CD14-positive monocyte (primary cell): ENCODE measurements at regions not wholly inside any gene's neighbourhood (a gene's known extent, or its start where the extent isn't known, plus 50 kb on each side); places are given as distances from the start of the nearest gene placed in this dataset.
"Not testable (repeated sequence)": the region's sequence is repeated elsewhere in the genome, so short reads cannot be mapped to it uniquely, and the experiment has no call there.

Source experiments
- DNase-seq, 3 donors: peaks; one replicate each; pipeline ENCODE4 v3.0.0-alpha.2; 2011 to 2022
- H2AFZ ChIP-seq: 2 replicates; pipeline ENCODE4 v1.6.0; 2012; ENCODE audit warnings: mild to moderate bottlenecking, low read depth, low read length, inconsistent platforms; ENCODE audit not compliant: insufficient read depth, poor library complexity, severe bottlenecking
- H3K27ac ChIP-seq, 2 donors: 1 replicate in 1 of 2; 2 replicates in 1 of 2; pipeline ENCODE4 v1.5.1; 2012 to 2013; ENCODE audit warnings: low read length in 2 of 2, control low read depth in 1 of 2, inconsistent platforms in 1 of 2, low read depth in 1 of 2, mild to moderate bottlenecking in 1 of 2
- H3K27me3 ChIP-seq, 2 donors: one replicate each; pipeline versions ENCODE4 v1.6.0 to v1.6.1; 2011 to 2013; ENCODE audit warnings: low read length in 2 of 2; ENCODE audit not compliant: control insufficient read depth in 2 of 2, insufficient read depth in 2 of 2
- H3K36me3 ChIP-seq, 2 donors: replicated peaks in 1 of 2; 1 replicate in 1 of 2; 2 replicates in 1 of 2; pipeline versions ENCODE4 v1.5.1 to v1.6.1; 2012 to 2013; ENCODE audit warnings: low read length in 2 of 2, control low read depth in 1 of 2, inconsistent platforms in 1 of 2, mild to moderate bottlenecking in 1 of 2; ENCODE audit not compliant: insufficient read depth in 2 of 2, control insufficient read depth in 1 of 2
- H3K4me1 ChIP-seq, 2 donors: 1 replicate in 1 of 2; 2 replicates in 1 of 2; pipeline versions ENCODE4 v1.5.1 to v1.6.1; 2012 to 2013; ENCODE audit warnings: low read length in 2 of 2, control low read depth in 1 of 2, inconsistent platforms in 1 of 2, mild to moderate bottlenecking in 1 of 2, moderate library complexity in 1 of 2; ENCODE audit not compliant: insufficient read depth in 2 of 2, control insufficient read depth in 1 of 2
- H3K4me2 ChIP-seq: replicated peaks from 2 replicates; pipeline ENCODE3; 2012; ENCODE audit warnings: low read length, moderate library complexity, mild to moderate bottlenecking; ENCODE audit not compliant: poor library complexity, severe bottlenecking; ENCODE audit errors: extremely low read depth
- H3K4me3 ChIP-seq, 3 experiments: fragments of 200-600 bp in 1 of 3; sonication (generic) in 1 of 3; replicated peaks in 1 of 3; 1 replicate in 2 of 3; 2 replicates in 1 of 3; pipeline ENCODE4 v1.5.1; 2011 to 2013; ENCODE audit warnings: low read length in 3 of 3, mild to moderate bottlenecking in 3 of 3, control low read depth in 2 of 3, low read depth in 2 of 3, inconsistent platforms in 1 of 3, moderate library complexity in 1 of 3
- H3K79me2 ChIP-seq: 2 replicates; pipeline ENCODE4 v1.6.0; 2012; ENCODE audit warnings: mild to moderate bottlenecking, control low read depth, inconsistent platforms, low read length, moderate library complexity; ENCODE audit not compliant: insufficient read depth
- H3K9ac ChIP-seq: 2 replicates; pipeline ENCODE4 v1.6.0; 2017; ENCODE audit warnings: low read length, mild to moderate bottlenecking; ENCODE audit not compliant: insufficient read depth, poor library complexity, severe bottlenecking
- H3K9me3 ChIP-seq, 2 donors: replicated peaks in 1 of 2; 1 replicate in 1 of 2; 2 replicates in 1 of 2; pipeline versions ENCODE4 v1.5.1 to v1.6.1; 2012 to 2013; ENCODE audit warnings: low read length in 2 of 2, control low read depth in 1 of 2; ENCODE audit not compliant: control insufficient read depth in 1 of 2, insufficient read depth in 1 of 2
- H4K20me1 ChIP-seq: 2 replicates; pipeline ENCODE4 v1.6.0; 2012; ENCODE audit warnings: mild to moderate bottlenecking, low read length, control low read depth, moderate library complexity; ENCODE audit not compliant: insufficient read depth
- H3K27ac Mint-ChIP-seq, 7 donors: one replicate each; pipeline ENCODE4 v1.8.0; 2020; ENCODE audit warnings: mild to moderate bottlenecking in 7 of 7, mixed read lengths in 7 of 7, moderate library complexity in 6 of 7, inconsistent platforms in 2 of 7
- H3K27me3 Mint-ChIP-seq, 3 donors: one replicate each; pipeline ENCODE4 v1.8.0; 2021 to 2022; ENCODE audit warnings: low read depth in 3 of 3, mild to moderate bottlenecking in 3 of 3, mixed read lengths in 3 of 3, moderate library complexity in 3 of 3, inconsistent platforms in 1 of 3
- H3K36me3 Mint-ChIP-seq, 2 donors: one replicate each; pipeline ENCODE4 v1.8.0; 2020; ENCODE audit warnings: mixed read lengths in 2 of 2, inconsistent platforms in 1 of 2, mild to moderate bottlenecking in 1 of 2
- H3K4me1 Mint-ChIP-seq: one replicate; pipeline ENCODE4 v1.8.0; 2020; ENCODE audit warnings: mild to moderate bottlenecking, mixed read lengths
- H3K4me3 Mint-ChIP-seq, 2 donors: one replicate each; pipeline ENCODE4 v1.8.0; 2020; ENCODE audit warnings: mild to moderate bottlenecking in 2 of 2, mixed read lengths in 2 of 2, moderate library complexity in 1 of 2
- H3K9me3 Mint-ChIP-seq, 7 donors: one replicate each; pipeline ENCODE4 v1.8.0; 2020 to 2022; ENCODE audit warnings: mixed read lengths in 7 of 7, mild to moderate bottlenecking in 6 of 7, moderate library complexity in 6 of 7, inconsistent platforms in 2 of 7
- CTCF ChIP-seq: fragments of 200-600 bp; IDR thresholded peaks from one replicate; pipeline ENCODE4 v1.8.0; 2022; ENCODE audit warnings: antibody characterized with exemption, mild to moderate bottlenecking
- WGBS: methylation state at CpG from one replicate; pipeline ENCODE4 v1.1.5; 2013; ENCODE audit warnings: missing lambda C conversion rate; ENCODE audit not compliant: insufficient coverage; 5-methylcytosine and 5-hydroxymethylcytosine counted together
- intact Hi-C, 2 donors: fragments of 100-400 bp; cut with micrococcal nuclease; formaldehyde crosslinking; loops; one replicate each; pipeline versions ENCODE4 v1.15.0 to v1.15.1; 2023

GRCh38 chr2:236834284-236834683 is 251.4 kb upstream of the COPS8 start:
- H3K4me1 Mint-ChIP-seq, result peaks cover 12% of the 10 kb centered on the region
- no CpG with 5 or more reads among the region's 1 CpG for WGBS
- no peak for DNase-seq
- Histone ChIP-seq H3K79me2 (no peaks in the 10 kb centered on the region), H3K4me3 (no peak overlapping the region), H3K9me3 (peaks cover 0 to 8% of the 10 kb centered on the region in 2 donors), H3K4me1 (peaks cover 0 to 4% of the 10 kb centered on the region in 2 donors), H4K20me1 (no peaks in the 10 kb centered on the region), H3K9ac (no peak overlapping the region), H3K27ac (no peak overlapping the region), H3K4me2 (no peak overlapping the region), H3K27me3 (peaks cover 7 to 8% of the 10 kb centered on the region in 2 donors), H3K36me3 (no peaks in the 10 kb centered on the region), H2AFZ (no peak overlapping the region)
- H3K4me3 Mint-ChIP-seq, result no peak overlapping the region
- TF ChIP-seq CTCF, result no peak
- no peak overlapping the region for H3K27ac Mint-ChIP-seq
- no peaks in the 10 kb centered on the region for H3K36me3 Mint-ChIP-seq
- peaks cover 0 to 8% (median 6%) of the 10 kb centered on the region in 7 donors for H3K9me3 Mint-ChIP-seq
- intact Hi-C loops, result no loop called here
- H3K27me3 Mint-ChIP-seq, result peaks cover 8 to 20% (median 18%) of the 10 kb centered on the region in 3 donors

- WGBS, result 67% methylated on average over 1 of the region's 2 CpGs
- no peak overlapping the region for H2AFZ ChIP-seq
- H3K4me1 Mint-ChIP-seq, result peaks cover 12% of the 10 kb centered on the region
- H4K20me1 ChIP-seq, result no peaks in the 10 kb centered on the region
- no peak for TF ChIP-seq CTCF
- peaks cover 0 to 8% (median 6%) of the 10 kb centered on the region in 7 donors for H3K9me3 Mint-ChIP-seq
- no peak overlapping the region for H3K27ac Mint-ChIP-seq
- H3K9me3 ChIP-seq, result peaks cover 0 to 8% of the 10 kb centered on the region in 2 donors
- no peak overlapping the region for H3K27ac ChIP-seq
- no peak for DNase-seq
- H3K4me2 ChIP-seq, result no peak overlapping the region
- H3K36me3 Mint-ChIP-seq, result no peaks in the 10 kb centered on the region
- peaks cover 8% of the 10 kb centered on the region in 2 donors for H3K27me3 ChIP-seq
- H3K4me3 Mint-ChIP-seq, result no peak overlapping the region
- intact Hi-C loops, result no loop called here
- no peaks in the 10 kb centered on the region for H3K79me2 ChIP-seq
- no peaks in the 10 kb centered on the region for H3K36me3 ChIP-seq
- H3K4me3 ChIP-seq, result no peak overlapping the region
- peaks cover 0 to 4% of the 10 kb centered on the region in 2 donors for H3K4me1 ChIP-seq
- peaks cover 8 to 17% (median 9%) of the 10 kb centered on the region in 3 donors for H3K27me3 Mint-ChIP-seq
- H3K9ac ChIP-seq, result no peak overlapping the region
Observed at GRCh38 chr2:236835307-236836024, 250.2 kb upstream of the COPS8 start.

GRCh38 chr2:236836028-236836427 is 249.7 kb upstream of the COPS8 start:
- peaks cover 11 to 16% (median 12%) of the 10 kb centered on the region in 3 donors for H3K27me3 Mint-ChIP-seq

More at GRCh38 chr2:236836028-236836427, 249.7 kb upstream of the COPS8 start:
- H3K27me3 ChIP-seq, result peaks cover 6 to 12% of the 10 kb centered on the region in 2 donors
- WGBS, result 75% methylated on average over 2 of the region's 2 CpGs
- H3K27ac ChIP-seq, intact Hi-C loops, H3K9ac ChIP-seq, H3K36me3 Mint-ChIP-seq, H3K79me2 ChIP-seq, H2AFZ ChIP-seq, H3K9me3 Mint-ChIP-seq, H3K4me2 ChIP-seq, H3K4me3 Mint-ChIP-seq, H3K4me3 ChIP-seq, H3K27ac Mint-ChIP-seq, H3K36me3 ChIP-seq, H3K9me3 ChIP-seq, DNase-seq, H4K20me1 ChIP-seq, H3K4me1 ChIP-seq: not testable (repeated sequence)
- H3K4me1 Mint-ChIP-seq, result peaks cover 12% of the 10 kb centered on the region
